Uterus (tissue), 3 donors: ENCODE measurements at regions not wholly inside any gene's neighbourhood (a gene's known extent, or its start where the extent isn't known, plus 50 kb on each side); places are given as distances from the start of the nearest gene placed in this dataset.

Experiments used
- DNase-seq, 2 donors: peaks; one replicate each; pipeline ENCODE4 v3.0.0-alpha.2; 2019 to 2020
- H3K27ac ChIP-seq, 2 donors: fragments of 200-600 bp; sonication (generic); 1 replicate in 1 of 2; 2 replicates in 1 of 2; pipeline ENCODE4 v1.5.1; 2016 to 2018
- H3K27me3 ChIP-seq, 2 donors: fragments of 200-600 bp; sonication (generic); one replicate each; pipeline ENCODE4 v1.5.1; 2018 to 2019; ENCODE audit warnings: control low read depth in 1 of 2
- H3K36me3 ChIP-seq, 2 donors: fragments of 200-600 bp; sonication (generic); one replicate each; pipeline ENCODE4 v1.5.1; 2019; ENCODE audit warnings: control low read depth in 1 of 2
- H3K4me1 ChIP-seq, 2 donors: fragments of 200-600 bp; sonication (generic); one replicate each; pipeline ENCODE4 v1.5.1; 2018 to 2019; ENCODE audit warnings: control low read depth in 1 of 2
- H3K4me3 ChIP-seq, 2 donors: fragments of 200-600 bp; sonication (generic); 1 replicate in 1 of 2; 2 replicates in 1 of 2; pipeline ENCODE4 v1.5.1; 2018 to 2019; ENCODE audit warnings: mild to moderate bottlenecking in 1 of 2
- H3K9me3 ChIP-seq, 2 donors: fragments of 200-600 bp; sonication (generic); one replicate each; pipeline ENCODE4 v1.5.1; 2019; ENCODE audit warnings: control low read depth in 1 of 2
- POLR2A ChIP-seq, 2 donors: fragments of 450-650 bp; IDR thresholded peaks; one replicate each; pipeline ENCODE4 v1.6.1; 2016; ENCODE audit warnings: antibody characterized with exemption in 2 of 2, mild to moderate bottlenecking in 1 of 2, moderate library complexity in 1 of 2
- intact Hi-C: fragments of 100-400 bp; cut with DNase I; formaldehyde crosslinking; loops from one replicate; pipeline ENCODE4 v1.15.1; 2023; ENCODE audit warnings: low total_unique reads
- TF ChIP-seq, protein P1 (sequence below), 4 experiments: fragments of 200-600 bp in 2 of 4; fragments of 450-650 bp in 2 of 4; sonication (generic) in 2 of 4; IDR thresholded peaks; one replicate each; pipeline ENCODE4 v1.5.1; 2016 to 2019; ENCODE audit warnings: antibody characterized with exemption in 4 of 4, mild to moderate bottlenecking in 2 of 4, moderate library complexity in 1 of 4
- donor health status: DM: yes; HTN: yes; CAD: no.

DNA sequence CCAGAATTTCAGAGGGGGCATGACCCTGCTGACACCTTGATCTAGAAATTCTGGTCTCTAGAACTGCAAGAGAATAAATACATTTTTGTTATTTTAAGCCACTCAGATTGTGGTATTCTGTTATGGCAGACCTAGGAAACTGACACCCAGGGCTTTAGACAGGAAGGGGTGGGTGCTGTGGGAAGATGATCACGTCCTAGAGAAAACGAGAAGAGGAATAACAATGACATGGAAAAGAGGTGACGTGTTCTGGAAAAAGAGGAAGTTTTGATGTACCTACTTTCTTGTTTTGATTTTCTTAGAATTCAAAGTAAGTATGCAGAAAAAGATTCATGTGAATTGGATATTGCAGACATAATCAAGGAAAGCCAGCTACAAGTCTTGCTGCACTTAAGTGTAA lies 232.9 kb upstream of the RUNX1 start:
- DNase-seq: no peak
- no peak overlapping the region for H3K4me3 ChIP-seq
- H3K36me3 ChIP-seq: no peaks in the 10 kb centered on the region
- H3K27me3 ChIP-seq: no peaks in the 10 kb centered on the region
- intact Hi-C loops: no loop called here
- H3K27ac ChIP-seq: no peak overlapping the region
- H3K9me3 ChIP-seq: no peaks in the 10 kb centered on the region
- TF ChIP-seq, protein P1, sequence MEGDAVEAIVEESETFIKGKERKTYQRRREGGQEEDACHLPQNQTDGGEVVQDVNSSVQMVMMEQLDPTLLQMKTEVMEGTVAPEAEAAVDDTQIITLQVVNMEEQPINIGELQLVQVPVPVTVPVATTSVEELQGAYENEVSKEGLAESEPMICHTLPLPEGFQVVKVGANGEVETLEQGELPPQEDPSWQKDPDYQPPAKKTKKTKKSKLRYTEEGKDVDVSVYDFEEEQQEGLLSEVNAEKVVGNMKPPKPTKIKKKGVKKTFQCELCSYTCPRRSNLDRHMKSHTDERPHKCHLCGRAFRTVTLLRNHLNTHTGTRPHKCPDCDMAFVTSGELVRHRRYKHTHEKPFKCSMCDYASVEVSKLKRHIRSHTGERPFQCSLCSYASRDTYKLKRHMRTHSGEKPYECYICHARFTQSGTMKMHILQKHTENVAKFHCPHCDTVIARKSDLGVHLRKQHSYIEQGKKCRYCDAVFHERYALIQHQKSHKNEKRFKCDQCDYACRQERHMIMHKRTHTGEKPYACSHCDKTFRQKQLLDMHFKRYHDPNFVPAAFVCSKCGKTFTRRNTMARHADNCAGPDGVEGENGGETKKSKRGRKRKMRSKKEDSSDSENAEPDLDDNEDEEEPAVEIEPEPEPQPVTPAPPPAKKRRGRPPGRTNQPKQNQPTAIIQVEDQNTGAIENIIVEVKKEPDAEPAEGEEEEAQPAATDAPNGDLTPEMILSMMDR (IDR thresholded peaks at IDR 0.05): no peak
- TF ChIP-seq POLR2A (IDR thresholded peaks at IDR 0.05): no peak
- no peaks in the 10 kb centered on the region for H3K4me1 ChIP-seq

- Histone ChIP-seq H3K4me3 (no peak overlapping the region), H3K36me3 (no peaks in the 10 kb centered on the region), H3K27ac (no peak overlapping the region), H3K27me3 (no peaks in the 10 kb centered on the region), H3K4me1 (no peaks in the 10 kb centered on the region), H3K9me3 (no peaks in the 10 kb centered on the region)
- intact Hi-C loops: no loop called here
- TF ChIP-seq, protein P1 (IDR thresholded peaks at IDR 0.05): no peak
- no peak for TF ChIP-seq POLR2A (IDR thresholded peaks at IDR 0.05)
- no peak for DNase-seq
Measured at GRCh38 chr21:35280231-35280630, 231.1 kb upstream of the RUNX1 start.

DNA sequence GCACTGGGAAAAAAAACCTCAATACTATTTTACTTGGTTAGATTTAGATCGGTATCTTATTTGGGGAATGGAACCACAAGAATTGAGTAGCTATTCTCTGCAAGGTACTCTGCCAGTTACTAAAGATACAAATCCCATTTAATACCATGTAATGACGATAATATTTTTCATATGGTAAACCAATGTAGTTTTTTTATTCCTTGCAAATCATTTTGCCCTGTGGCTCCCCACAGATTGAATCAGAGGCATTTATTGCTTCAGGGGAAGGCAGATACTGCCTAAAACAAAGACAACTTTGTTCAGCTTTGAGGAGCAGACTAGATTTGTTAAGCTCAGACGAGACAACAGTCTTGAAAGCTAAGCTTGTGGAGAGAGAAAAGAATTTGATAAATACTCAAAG lies 226.7 kb upstream of the RUNX1 start:
- no peak for DNase-seq
- H3K27ac ChIP-seq: no peak overlapping the region
- no peak overlapping the region for H3K4me3 ChIP-seq
- H3K4me1 ChIP-seq: no peaks in the 10 kb centered on the region
- no peak for TF ChIP-seq POLR2A (IDR thresholded peaks at IDR 0.05)
- TF ChIP-seq, protein P1 (IDR thresholded peaks at IDR 0.05): no peak
- no peaks in the 10 kb centered on the region for H3K36me3 ChIP-seq
- intact Hi-C loops: no loop called here
- H3K27me3 ChIP-seq: no peaks in the 10 kb centered on the region
- no peaks in the 10 kb centered on the region for H3K9me3 ChIP-seq

- Histone ChIP-seq H3K4me1 (no peaks in the 10 kb centered on the region), H3K27me3 (no peaks in the 10 kb centered on the region), H3K36me3 (no peaks in the 10 kb centered on the region), H3K4me3 (no peak overlapping the region), H3K27ac (no peak overlapping the region), H3K9me3 (no peaks in the 10 kb centered on the region)
- TF ChIP-seq POLR2A (IDR thresholded peaks at IDR 0.05): no peak
- TF ChIP-seq, protein P1 (IDR thresholded peaks at IDR 0.05): no peak
- no peak for DNase-seq
- intact Hi-C loops: no loop called here
Measured at GRCh38 chr21:35274923-35275322, 225.8 kb upstream of the RUNX1 start.

GRCh38 chr21:35274090-35274489 lies 225.0 kb upstream of the RUNX1 start:
- Histone ChIP-seq H3K9me3 (no peaks in the 10 kb centered on the region), H3K36me3 (no peaks in the 10 kb centered on the region), H3K4me3 (no peak overlapping the region), H3K27me3 (no peaks in the 10 kb centered on the region), H3K4me1 (no peaks in the 10 kb centered on the region), H3K27ac (no peak overlapping the region)
- TF ChIP-seq, protein P1 (IDR thresholded peaks at IDR 0.05): no peak
- no peak for TF ChIP-seq POLR2A (IDR thresholded peaks at IDR 0.05)
- no peak for DNase-seq
- intact Hi-C loops: no loop called here
